GM23248 (cell line): ENCODE measurements at regions not wholly inside any gene's neighbourhood (a gene's known extent, or its start where the extent isn't known, plus 50 kb on each side); places are given as distances from the start of the nearest gene placed in this dataset.

Source experiments
- EZH2 ChIP-seq: fragments of 200-600 bp; sonication (generic); IDR thresholded peaks from 2 replicates; pipeline ENCODE4 v1.6.1; 2018; ENCODE audit warnings: antibody characterized with exemption, mild to moderate bottlenecking; ENCODE audit not compliant: insufficient read depth, poor library complexity, severe bottlenecking
- EZH2phosphoT487 ChIP-seq: fragments of 200-600 bp; sonication (generic); IDR thresholded peaks from 2 replicates; pipeline ENCODE4 v1.6.1; 2018; ENCODE audit warnings: antibody characterized with exemption, moderate library complexity, mild to moderate bottlenecking, low read depth; ENCODE audit not compliant: insufficient read depth

GRCh38 chr16:62955033-62955349 is 918.8 kb upstream of the CDH8 start:
- no peak for TF ChIP-seq EZH2
- TF ChIP-seq EZH2phosphoT487 = no peak
